Adipocyte (in vitro differentiated cells): ENCODE measurements at regions not wholly inside any gene's neighbourhood (a gene's known extent, or its start where the extent isn't known, plus 50 kb on each side); places are given as distances from the start of the nearest gene placed in this dataset.

Experiments
- DNase-seq: peaks from one replicate; pipeline ENCODE4 v3.0.0-alpha.2; 2015; ENCODE audit warnings: low read depth
- H3K27me3 ChIP-seq: replicated peaks from 2 replicates; pipeline ENCODE4 v1.7.0; 2013; ENCODE audit warnings: mild to moderate bottlenecking, low read length, moderate library complexity; ENCODE audit not compliant: control insufficient read depth, insufficient read depth
- H3K36me3 ChIP-seq: 2 replicates; pipeline ENCODE4 v1.7.0; 2013; ENCODE audit warnings: low read length, mild to moderate bottlenecking, moderate library complexity; ENCODE audit not compliant: control insufficient read depth, insufficient read depth, severe bottlenecking
- H3K4me1 ChIP-seq: 2 replicates; pipeline ENCODE4 v1.7.0; 2013; ENCODE audit warnings: mild to moderate bottlenecking, low read length, moderate library complexity; ENCODE audit not compliant: control insufficient read depth, insufficient read depth
- H3K4me3 ChIP-seq: 2 replicates; pipeline ENCODE4 v1.7.0; 2013; ENCODE audit warnings: mild to moderate bottlenecking, low read length, moderate library complexity
- H3K9ac ChIP-seq: 2 replicates; pipeline ENCODE4 v1.7.0; 2013; ENCODE audit warnings: mild to moderate bottlenecking, low read length, moderate library complexity
- H3K9me3 ChIP-seq: 2 replicates; pipeline ENCODE4 v1.7.0; 2013; ENCODE audit warnings: mild to moderate bottlenecking, low read length, moderate library complexity; ENCODE audit not compliant: control insufficient read depth

GRCh38 chr6:90860822-90861601 is 274.1 kb upstream of the MAP3K7 start:
- no peaks in the 10 kb centered on the region for H3K4me1 ChIP-seq
- H3K9ac ChIP-seq: no peak overlapping the region
- DNase-seq: no peak
- no peaks in the 10 kb centered on the region for H3K9me3 ChIP-seq
- no peaks in the 10 kb centered on the region for H3K36me3 ChIP-seq
- peaks cover 13% of the 10 kb centered on the region for H3K27me3 ChIP-seq
- no peak overlapping the region for H3K4me3 ChIP-seq

- DNase-seq: no peak
- H3K27me3 ChIP-seq: peaks cover 10% of the 10 kb centered on the region
Observed at GRCh38 chr6:90859612-90860011, 272.7 kb upstream of the MAP3K7 start.

GRCh38 chr6:90859056-90859455 is 272.2 kb upstream of the MAP3K7 start:
- Histone ChIP-seq H3K36me3 (no peaks in the 10 kb centered on the region), H3K9me3 (no peaks in the 10 kb centered on the region), H3K4me1 (no peaks in the 10 kb centered on the region), H3K9ac (no peak overlapping the region), H3K4me3 (no peak overlapping the region), H3K27me3 (peaks cover 6% of the 10 kb centered on the region)
- no peak for DNase-seq

More at GRCh38 chr6:90859612-90860011, 272.7 kb upstream of the MAP3K7 start:
- no peaks in the 10 kb centered on the region for H3K4me1 ChIP-seq
- no peak overlapping the region for H3K9ac ChIP-seq
- H3K36me3 ChIP-seq: no peaks in the 10 kb centered on the region
- no peak overlapping the region for H3K4me3 ChIP-seq
- no peaks in the 10 kb centered on the region for H3K9me3 ChIP-seq

- no peak for DNase-seq
- H3K4me3 ChIP-seq: no peak overlapping the region
- H3K9me3 ChIP-seq: no peaks in the 10 kb centered on the region
- H3K36me3 ChIP-seq: no peaks in the 10 kb centered on the region
- no peaks in the 10 kb centered on the region for H3K27me3 ChIP-seq
- H3K9ac ChIP-seq: no peak overlapping the region
- H3K4me1 ChIP-seq: no peaks in the 10 kb centered on the region
Observed at GRCh38 chr6:90849686-90850085, 262.8 kb upstream of the MAP3K7 start.

- H3K27me3 ChIP-seq: no peaks in the 10 kb centered on the region
- H3K9ac ChIP-seq: no peak overlapping the region
- no peaks in the 10 kb centered on the region for H3K9me3 ChIP-seq
- no peaks in the 10 kb centered on the region for H3K36me3 ChIP-seq
- DNase-seq: no peak
- H3K4me3 ChIP-seq: no peak overlapping the region
- no peaks in the 10 kb centered on the region for H3K4me1 ChIP-seq
Observed at GRCh38 chr6:90846824-90847223, 260.0 kb upstream of the MAP3K7 start.

GRCh38 chr6:90835596-90836212 is 248.8 kb upstream of the MAP3K7 start:
- Histone ChIP-seq H3K27me3 (no peaks in the 10 kb centered on the region), H3K4me1 (no peaks in the 10 kb centered on the region), H3K36me3 (no peaks in the 10 kb centered on the region), H3K4me3 (no peak overlapping the region), H3K9ac (no peak overlapping the region), H3K9me3 (peaks cover 19% of the 10 kb centered on the region)
- DNase-seq: no peak

- no peak overlapping the region for H3K4me3 ChIP-seq
- H3K9me3 ChIP-seq: peaks cover 14% of the 10 kb centered on the region
- H3K4me1 ChIP-seq: no peaks in the 10 kb centered on the region
Observed at GRCh38 chr6:90829311-90829710, 242.4 kb upstream of the MAP3K7 start.

GRCh38 chr6:90820436-90820835 is 233.6 kb upstream of the MAP3K7 start:
- no peak overlapping the region for H3K4me3 ChIP-seq
- no peaks in the 10 kb centered on the region for H3K36me3 ChIP-seq
- peaks cover 2% of the 10 kb centered on the region for H3K4me1 ChIP-seq
- H3K9me3 ChIP-seq: peaks cover 3% of the 10 kb centered on the region
- H3K27me3 ChIP-seq: no peaks in the 10 kb centered on the region
- DNase-seq: no peak
- no peak overlapping the region for H3K9ac ChIP-seq

More at GRCh38 chr6:90829311-90829710, 242.4 kb upstream of the MAP3K7 start:
- no peaks in the 10 kb centered on the region for H3K36me3 ChIP-seq
- DNase-seq: no peak
- H3K27me3 ChIP-seq: no peaks in the 10 kb centered on the region
- no peak overlapping the region for H3K9ac ChIP-seq

- H3K9me3 ChIP-seq: peaks cover 3% of the 10 kb centered on the region
- H3K9ac ChIP-seq: no peak overlapping the region
- no peaks in the 10 kb centered on the region for H3K36me3 ChIP-seq
- H3K4me1 ChIP-seq: peaks cover 2% of the 10 kb centered on the region
- no peak for DNase-seq
- H3K27me3 ChIP-seq: no peaks in the 10 kb centered on the region
- H3K4me3 ChIP-seq: no peak overlapping the region
Observed at GRCh38 chr6:90819483-90819882, 232.6 kb upstream of the MAP3K7 start.

GRCh38 chr6:90818163-90818562 is 231.3 kb upstream of the MAP3K7 start:
- DNase-seq: no peak
- H3K27me3 ChIP-seq: no peaks in the 10 kb centered on the region
- H3K4me1 ChIP-seq: peaks cover 2% of the 10 kb centered on the region
- H3K4me3 ChIP-seq: no peak overlapping the region
- peaks cover 6% of the 10 kb centered on the region for H3K9me3 ChIP-seq
- no peaks in the 10 kb centered on the region for H3K36me3 ChIP-seq
- no peak overlapping the region for H3K9ac ChIP-seq

GRCh38 chr6:90816764-90817163 is 229.9 kb upstream of the MAP3K7 start:
- Histone ChIP-seq H3K4me1 (peaks cover 2% of the 10 kb centered on the region), H3K9me3 (peaks cover 6% of the 10 kb centered on the region), H3K9ac (no peak overlapping the region), H3K4me3 (no peak overlapping the region), H3K27me3 (no peaks in the 10 kb centered on the region), H3K36me3 (no peaks in the 10 kb centered on the region)
- no peak for DNase-seq
